Ovary (tissue), 7 donors: ENCODE measurements at regions not wholly inside any gene's neighbourhood (a gene's known extent, or its start where the extent isn't known, plus 50 kb on each side); places are given as distances from the start of the nearest gene placed in this dataset.

ENCODE experiments used
- DNase-seq, 5 donors: peaks; one replicate each; pipeline ENCODE4 v3.0.0-alpha.2; 2019 to 2020
- H3K27ac ChIP-seq, 2 donors: fragments of 200-600 bp; one replicate each; pipeline versions ENCODE4 v1.5.1 to v1.8.0; 2019 to 2022
- H3K27me3 ChIP-seq: fragments of 200-600 bp; one replicate; pipeline ENCODE4 v1.8.0; 2022
- H3K36me3 ChIP-seq: fragments of 200-600 bp; sonication (generic); one replicate; pipeline ENCODE4 v1.5.1; 2019
- H3K4me1 ChIP-seq: one replicate; pipeline ENCODE4 v1.8.1; 2013; ENCODE audit warnings: mild to moderate bottlenecking, moderate library complexity; ENCODE audit not compliant: insufficient read depth
- H3K4me3 ChIP-seq: fragments of 200-600 bp; sonication (generic); one replicate; pipeline ENCODE4 v1.5.1; 2017
- H3K9me3 ChIP-seq, 2 donors: fragments of 200-600 bp in 1 of 2; sonication (generic) in 1 of 2; one replicate each; pipeline versions ENCODE4 v1.5.1 to v1.8.1; 2013 to 2019; ENCODE audit warnings: mild to moderate bottlenecking in 1 of 2, moderate library complexity in 1 of 2
- EP300 ChIP-seq: sonication (generic); formaldehyde crosslinking; IDR thresholded peaks from one replicate; pipeline ENCODE4 v1.6.1; 2017; ENCODE audit warnings: antibody characterized with exemption
- POLR2A ChIP-seq: fragments of 450-650 bp; IDR thresholded peaks from one replicate; pipeline ENCODE4 v1.6.1; 2017; ENCODE audit warnings: antibody characterized with exemption, mild to moderate bottlenecking, moderate library complexity
- WGBS, 3 donors: extraction: QIAGEN DNeasy Blood & Tissue Kit in 1 of 3; methylation state at CpG; one replicate each; pipeline versions ENCODE4 v1.1.5 to v1.1.7; 2013 to 2017; 5-methylcytosine and 5-hydroxymethylcytosine counted together
- intact Hi-C, 4 donors: fragments of 100-400 bp; cut with DNase I; formaldehyde crosslinking; loops; one replicate each; pipeline versions ENCODE4 v1.11.0 to v1.15.1; 2022 to 2023
- TF ChIP-seq, protein P1 (sequence below), 3 donors: fragments of 450-650 bp in 2 of 3; fragments of 200-600 bp in 1 of 3; IDR thresholded peaks; one replicate each; pipeline versions ENCODE4 v1.5.1 to v1.8.0; 2016 to 2022; ENCODE audit warnings: antibody characterized with exemption in 3 of 3, mild to moderate bottlenecking in 1 of 3
- donor health status: DM: no; HTN: no; CAD: no; lungs with moderate emphysema.
- donor health status: DM: no; HTN: no; CAD: no.
- donor health status: Bipolar disorder and iron deficiency.
- donor health status: DM: no; HTN: no; CAD: no.
- donor health status: DM: yes; HTN: yes; CAD: no.

DNA sequence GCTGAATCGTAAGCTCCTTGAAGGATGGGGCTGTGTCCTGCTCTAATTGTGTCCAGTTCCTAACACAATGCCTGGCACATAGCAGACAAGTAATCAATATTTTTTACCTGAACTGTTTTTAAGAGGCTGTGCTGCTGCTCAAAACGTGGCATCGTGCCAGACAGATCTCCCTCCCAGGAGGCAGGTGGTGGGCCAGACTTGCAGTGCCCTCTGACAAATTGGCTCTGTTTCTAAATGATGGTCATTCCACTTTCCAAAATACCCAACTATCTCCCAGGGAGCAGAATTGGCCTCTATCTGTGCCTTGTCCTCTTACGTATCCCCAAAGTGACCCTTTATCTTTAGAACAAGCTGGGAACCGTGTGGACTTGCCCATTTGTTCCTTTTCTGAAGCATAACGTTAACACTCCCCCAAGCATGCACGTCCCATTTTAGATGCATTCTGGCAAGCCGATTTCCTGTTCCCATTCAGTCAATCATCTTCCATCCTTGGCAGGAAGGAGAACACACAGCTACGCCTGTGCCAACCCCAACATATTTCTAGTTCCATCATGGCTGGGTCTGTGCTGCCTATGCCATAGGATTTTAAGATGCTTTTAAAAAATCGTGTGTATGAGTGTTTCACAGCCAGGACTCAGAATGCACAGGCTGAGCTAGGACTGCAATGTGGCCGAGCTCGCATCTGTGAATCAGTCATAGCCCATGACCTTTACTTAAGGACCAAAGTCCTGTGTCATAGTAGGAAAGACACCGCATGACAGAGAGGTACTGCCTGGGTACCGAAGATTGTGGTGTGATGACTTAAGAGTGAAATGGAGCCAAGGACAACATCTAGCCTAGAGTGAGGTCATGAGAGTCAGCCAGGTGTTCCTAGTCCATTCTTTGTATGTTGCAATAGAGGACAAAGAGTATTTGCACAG, 408.6 kb downstream of the PRDM2 start:
- 66 to 72% (median 67%) methylated on average over 14 of the region's 14 CpGs for WGBS, 3 donors
- DNase-seq: no peak
- no peak overlapping the region for H3K4me3 ChIP-seq
- H3K9me3 ChIP-seq: no peaks in the 10 kb centered on the region
- H3K4me1 ChIP-seq: no peaks in the 10 kb centered on the region
- no peaks in the 10 kb centered on the region for H3K27me3 ChIP-seq
- TF ChIP-seq POLR2A: no peak
- no peak for TF ChIP-seq EP300
- TF ChIP-seq, protein P1, sequence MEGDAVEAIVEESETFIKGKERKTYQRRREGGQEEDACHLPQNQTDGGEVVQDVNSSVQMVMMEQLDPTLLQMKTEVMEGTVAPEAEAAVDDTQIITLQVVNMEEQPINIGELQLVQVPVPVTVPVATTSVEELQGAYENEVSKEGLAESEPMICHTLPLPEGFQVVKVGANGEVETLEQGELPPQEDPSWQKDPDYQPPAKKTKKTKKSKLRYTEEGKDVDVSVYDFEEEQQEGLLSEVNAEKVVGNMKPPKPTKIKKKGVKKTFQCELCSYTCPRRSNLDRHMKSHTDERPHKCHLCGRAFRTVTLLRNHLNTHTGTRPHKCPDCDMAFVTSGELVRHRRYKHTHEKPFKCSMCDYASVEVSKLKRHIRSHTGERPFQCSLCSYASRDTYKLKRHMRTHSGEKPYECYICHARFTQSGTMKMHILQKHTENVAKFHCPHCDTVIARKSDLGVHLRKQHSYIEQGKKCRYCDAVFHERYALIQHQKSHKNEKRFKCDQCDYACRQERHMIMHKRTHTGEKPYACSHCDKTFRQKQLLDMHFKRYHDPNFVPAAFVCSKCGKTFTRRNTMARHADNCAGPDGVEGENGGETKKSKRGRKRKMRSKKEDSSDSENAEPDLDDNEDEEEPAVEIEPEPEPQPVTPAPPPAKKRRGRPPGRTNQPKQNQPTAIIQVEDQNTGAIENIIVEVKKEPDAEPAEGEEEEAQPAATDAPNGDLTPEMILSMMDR (IDR thresholded peaks at IDR 0.05): no peak
- intact Hi-C loops: no loop called here
- H3K27ac ChIP-seq: no peak overlapping the region
- no peaks in the 10 kb centered on the region for H3K36me3 ChIP-seq

DNA sequence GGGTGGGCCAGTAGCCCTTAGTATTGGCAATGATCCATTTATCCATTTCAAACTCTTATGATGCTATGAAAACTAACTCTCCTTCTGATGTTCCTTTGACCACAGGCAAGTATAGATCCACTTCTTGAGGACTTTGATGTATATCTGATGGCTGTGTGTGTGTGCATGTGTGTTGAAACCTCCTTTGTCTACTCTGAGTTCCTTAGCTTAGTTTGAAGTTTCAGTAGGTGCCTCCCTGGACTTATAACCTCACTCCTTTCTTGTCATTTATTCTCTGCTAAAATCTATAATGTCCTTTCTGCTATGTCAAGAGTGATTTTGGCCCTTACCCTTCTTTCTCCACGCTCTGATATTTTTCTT, 409.3 kb downstream of the PRDM2 start:
- Histone ChIP-seq H3K9me3 (no peaks in the 10 kb centered on the region), H3K36me3 (no peaks in the 10 kb centered on the region), H3K27me3 (no peaks in the 10 kb centered on the region), H3K4me3 (no peak overlapping the region), H3K27ac (no peak overlapping the region), H3K4me1 (no peaks in the 10 kb centered on the region)
- TF ChIP-seq, protein P1 (IDR thresholded peaks at IDR 0.05): no peak
- TF ChIP-seq EP300: no peak
- no peak for TF ChIP-seq POLR2A
- no peak for DNase-seq
- intact Hi-C loops: no loop called here
- 74 to 100% (median 91%) methylated on average over 1 of the region's 1 CpG for WGBS, 3 donors

DNA sequence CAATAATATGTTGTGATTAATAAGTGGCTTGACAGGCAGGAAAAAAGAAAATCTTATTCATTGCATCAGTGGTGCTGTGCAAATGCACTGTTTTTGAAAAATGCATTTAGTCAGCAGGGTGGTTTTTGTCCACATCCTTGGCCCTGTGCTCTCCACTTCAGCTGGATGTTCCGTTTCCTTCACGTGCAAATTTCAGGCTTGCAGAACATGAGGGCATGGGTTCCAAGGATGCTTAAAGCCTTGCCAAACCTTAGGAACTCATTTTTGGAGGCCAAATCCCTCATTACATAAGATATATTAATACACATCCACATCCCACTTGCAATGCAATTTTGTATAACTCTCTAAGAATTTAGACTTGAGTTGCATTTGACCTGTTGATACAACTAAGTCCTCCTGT, 410.1 kb downstream of the PRDM2 start:
- TF ChIP-seq POLR2A: no peak
- TF ChIP-seq EP300: no peak
- TF ChIP-seq, protein P1 (IDR thresholded peaks at IDR 0.05): no peak
- Histone ChIP-seq H3K4me1 (no peaks in the 10 kb centered on the region), H3K27me3 (no peaks in the 10 kb centered on the region), H3K9me3 (no peaks in the 10 kb centered on the region), H3K36me3 (no peaks in the 10 kb centered on the region), H3K4me3 (no peak overlapping the region), H3K27ac (no peak overlapping the region)
- WGBS, 3 donors: 8 to 21% (median 10%) methylated on average over 2 of the region's 2 CpGs
- DNase-seq: no peak
- intact Hi-C loops: loop anchor here in 1 of 4 donors (10.0 kb wide), 1 partner anchor 935 kb away; no protein-coding TSS in a partner anchor

DNA sequence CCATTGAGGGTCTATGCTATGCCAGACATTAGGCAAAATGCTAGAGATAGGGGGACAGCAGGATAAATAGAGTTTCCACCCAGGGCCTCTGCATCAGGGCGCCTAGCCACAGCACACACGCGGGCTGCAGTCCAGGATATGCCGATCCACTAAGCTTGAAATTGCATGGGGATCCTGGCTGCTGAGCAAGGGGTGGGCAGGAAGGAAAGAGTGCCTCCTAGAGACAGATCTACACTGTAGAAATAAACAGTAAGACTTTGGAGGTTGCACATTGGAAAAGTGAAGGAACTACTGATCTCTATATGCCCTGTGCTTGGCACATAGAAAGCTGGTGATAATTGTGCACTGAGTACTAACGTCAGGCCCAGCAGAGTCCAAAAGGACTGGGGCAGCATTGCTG, 411.1 kb downstream of the PRDM2 start:
- no peak for DNase-seq
- H3K27me3 ChIP-seq: no peaks in the 10 kb centered on the region
- no peak overlapping the region for H3K27ac ChIP-seq
- intact Hi-C loops: loop anchor here in 1 of 4 donors (10.0 kb wide), 1 partner anchor 934 kb away; no protein-coding TSS in a partner anchor
- H3K36me3 ChIP-seq: no peaks in the 10 kb centered on the region
- H3K4me1 ChIP-seq: no peaks in the 10 kb centered on the region
- H3K4me3 ChIP-seq: no peak overlapping the region
- H3K9me3 ChIP-seq: no peaks in the 10 kb centered on the region
- WGBS, 3 donors: 85 to 88% (median 86%) methylated on average over 5 of the region's 5 CpGs
- TF ChIP-seq, protein P1 (IDR thresholded peaks at IDR 0.05): no peak
- TF ChIP-seq EP300 (no peak), POLR2A (no peak)
